A549 (cell line): ENCODE measurements at regions not wholly inside any gene's neighbourhood (a gene's known extent, or its start where the extent isn't known, plus 50 kb on each side); places are given as distances from the start of the nearest gene placed in this dataset.

ENCODE experiments used
- BHLHE40 ChIP-seq: IDR thresholded peaks from 2 replicates; pipeline ENCODE4 v1.6.1; 2012; ENCODE audit warnings: low read depth, low read length, inconsistent platforms
- CHD4 ChIP-seq: fragments of 200-600 bp; sonication (generic); IDR thresholded peaks from 2 replicates; pipeline ENCODE4 v1.6.1; 2016; ENCODE audit warnings: antibody characterized with exemption, mild to moderate bottlenecking, borderline replicate concordance
- EHMT2 ChIP-seq: fragments of 200-600 bp; sonication (generic); IDR thresholded peaks from 2 replicates; pipeline ENCODE4 v1.6.1; 2016; ENCODE audit warnings: antibody characterized with exemption, low read depth, mild to moderate bottlenecking, moderate library complexity
- ESRRA ChIP-seq: fragments of 150-350 bp; IDR thresholded peaks from 2 replicates; pipeline ENCODE4 v1.6.1; 2014; ENCODE audit warnings: mild to moderate bottlenecking, low read length, borderline replicate concordance
- HMGXB4 ChIP-seq: fragments of 250-450 bp; sonication (Bioruptor Pico); IDR thresholded peaks from 2 replicates; pipeline ENCODE4 v1.5.0; 2021; ENCODE audit warnings: mild to moderate bottlenecking, moderate library complexity, borderline replicate concordance
- JUN ChIP-seq, 2 experiments: fragments of >200 bp; sonication (Bioruptor Twin); formaldehyde crosslinking; IDR thresholded peaks; 2 replicates in 1 of 2; 3 replicates in 1 of 2; pipeline ENCODE4 v1.6.1; 2016 to 2017
- KDM1A ChIP-seq: fragments of 200-600 bp; sonication (generic); IDR thresholded peaks from 2 replicates; pipeline ENCODE4 v1.6.1; 2016; ENCODE audit warnings: low read depth, mild to moderate bottlenecking
- MYC ChIP-seq: IDR thresholded peaks from 2 replicates; pipeline ENCODE4 v1.6.1; 2012; ENCODE audit warnings: mild to moderate bottlenecking, inconsistent platforms, low read length, improper control_type of control experiment, borderline replicate concordance
- NR3C1 ChIP-seq: fragments of >200 bp; sonication (Bioruptor Twin); formaldehyde crosslinking; IDR thresholded peaks from 3 replicates; pipeline ENCODE4 v1.6.1; 2017
- POLR2A ChIP-seq: IDR thresholded peaks from 2 replicates; pipeline ENCODE4 v1.6.1; 2012; ENCODE audit warnings: mild to moderate bottlenecking, low read length
- RAD21 ChIP-seq, 2 experiments: fragments of >200 bp in 1 of 2; sonication (Bioruptor Twin) in 1 of 2; formaldehyde crosslinking in 1 of 2; IDR thresholded peaks in 1 of 2; conservative IDR thresholded peaks in 1 of 2; 2 replicates in 1 of 2; 3 replicates in 1 of 2; pipeline ENCODE4 v1.6.1; 2012 to 2018; ENCODE audit warnings: inconsistent platforms in 1 of 2
- RARB ChIP-seq: fragments of 250-450 bp; sonication (Bioruptor Pico); IDR thresholded peaks from 2 replicates; pipeline ENCODE4 v1.8.0; 2021; ENCODE audit warnings: mild to moderate bottlenecking, moderate library complexity
- TF ChIP-seq, protein P1 (sequence below): fragments of >200 bp; sonication (Bioruptor Twin); formaldehyde crosslinking; IDR thresholded peaks from 3 replicates; pipeline ENCODE4 v1.5.1; 2016
- TF ChIP-seq, protein P2 (sequence below): fragments of 200-600 bp; sonication (generic); IDR thresholded peaks from 2 replicates; pipeline ENCODE4 v1.6.1; 2016; ENCODE audit warnings: antibody characterized with exemption, mild to moderate bottlenecking, moderate library complexity

GRCh38 chr20:22285555-22285954, 298.8 kb downstream of the FOXA2 start:
- TF ChIP-seq, protein P1, sequence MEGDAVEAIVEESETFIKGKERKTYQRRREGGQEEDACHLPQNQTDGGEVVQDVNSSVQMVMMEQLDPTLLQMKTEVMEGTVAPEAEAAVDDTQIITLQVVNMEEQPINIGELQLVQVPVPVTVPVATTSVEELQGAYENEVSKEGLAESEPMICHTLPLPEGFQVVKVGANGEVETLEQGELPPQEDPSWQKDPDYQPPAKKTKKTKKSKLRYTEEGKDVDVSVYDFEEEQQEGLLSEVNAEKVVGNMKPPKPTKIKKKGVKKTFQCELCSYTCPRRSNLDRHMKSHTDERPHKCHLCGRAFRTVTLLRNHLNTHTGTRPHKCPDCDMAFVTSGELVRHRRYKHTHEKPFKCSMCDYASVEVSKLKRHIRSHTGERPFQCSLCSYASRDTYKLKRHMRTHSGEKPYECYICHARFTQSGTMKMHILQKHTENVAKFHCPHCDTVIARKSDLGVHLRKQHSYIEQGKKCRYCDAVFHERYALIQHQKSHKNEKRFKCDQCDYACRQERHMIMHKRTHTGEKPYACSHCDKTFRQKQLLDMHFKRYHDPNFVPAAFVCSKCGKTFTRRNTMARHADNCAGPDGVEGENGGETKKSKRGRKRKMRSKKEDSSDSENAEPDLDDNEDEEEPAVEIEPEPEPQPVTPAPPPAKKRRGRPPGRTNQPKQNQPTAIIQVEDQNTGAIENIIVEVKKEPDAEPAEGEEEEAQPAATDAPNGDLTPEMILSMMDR, result no peak
- TF ChIP-seq, protein P2, sequence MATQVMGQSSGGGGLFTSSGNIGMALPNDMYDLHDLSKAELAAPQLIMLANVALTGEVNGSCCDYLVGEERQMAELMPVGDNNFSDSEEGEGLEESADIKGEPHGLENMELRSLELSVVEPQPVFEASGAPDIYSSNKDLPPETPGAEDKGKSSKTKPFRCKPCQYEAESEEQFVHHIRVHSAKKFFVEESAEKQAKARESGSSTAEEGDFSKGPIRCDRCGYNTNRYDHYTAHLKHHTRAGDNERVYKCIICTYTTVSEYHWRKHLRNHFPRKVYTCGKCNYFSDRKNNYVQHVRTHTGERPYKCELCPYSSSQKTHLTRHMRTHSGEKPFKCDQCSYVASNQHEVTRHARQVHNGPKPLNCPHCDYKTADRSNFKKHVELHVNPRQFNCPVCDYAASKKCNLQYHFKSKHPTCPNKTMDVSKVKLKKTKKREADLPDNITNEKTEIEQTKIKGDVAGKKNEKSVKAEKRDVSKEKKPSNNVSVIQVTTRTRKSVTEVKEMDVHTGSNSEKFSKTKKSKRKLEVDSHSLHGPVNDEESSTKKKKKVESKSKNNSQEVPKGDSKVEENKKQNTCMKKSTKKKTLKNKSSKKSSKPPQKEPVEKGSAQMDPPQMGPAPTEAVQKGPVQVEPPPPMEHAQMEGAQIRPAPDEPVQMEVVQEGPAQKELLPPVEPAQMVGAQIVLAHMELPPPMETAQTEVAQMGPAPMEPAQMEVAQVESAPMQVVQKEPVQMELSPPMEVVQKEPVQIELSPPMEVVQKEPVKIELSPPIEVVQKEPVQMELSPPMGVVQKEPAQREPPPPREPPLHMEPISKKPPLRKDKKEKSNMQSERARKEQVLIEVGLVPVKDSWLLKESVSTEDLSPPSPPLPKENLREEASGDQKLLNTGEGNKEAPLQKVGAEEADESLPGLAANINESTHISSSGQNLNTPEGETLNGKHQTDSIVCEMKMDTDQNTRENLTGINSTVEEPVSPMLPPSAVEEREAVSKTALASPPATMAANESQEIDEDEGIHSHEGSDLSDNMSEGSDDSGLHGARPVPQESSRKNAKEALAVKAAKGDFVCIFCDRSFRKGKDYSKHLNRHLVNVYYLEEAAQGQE, result no peak
- no peak for TF ChIP-seq POLR2A
- no peak for TF ChIP-seq KDM1A
- no peak for TF ChIP-seq BHLHE40
- no peak for TF ChIP-seq ESRRA
- TF ChIP-seq RAD21 (conservative IDR thresholded peaks at IDR 0.05 in 1 of 2, IDR thresholded peaks at IDR 0.05 in 1 of 2), result no peak
- TF ChIP-seq CHD4, result no peak
- no peak for TF ChIP-seq MYC
- no peak for TF ChIP-seq JUN (IDR thresholded peaks at IDR 0.05)
- TF ChIP-seq NR3C1, result no peak
- TF ChIP-seq EHMT2, result no peak
- TF ChIP-seq RARB (CRISPR knock-in tag), result no peak
- no peak for TF ChIP-seq HMGXB4
